HepG2 (cell line): ENCODE measurements at regions not wholly inside any gene's neighbourhood (a gene's known extent, or its start where the extent isn't known, plus 50 kb on each side); places are given as distances from the start of the nearest gene placed in this dataset.

Source experiments
- ATAC-seq: fragments of 200-7000 bp; cut with Tn5 transposase; 3 replicates; pipeline ENCODE4 v1.9.1; 2020; ENCODE audit warnings: mild to moderate bottlenecking, moderate library complexity
- BruUV-seq: library from RNA; stranded (reverse); fragments of 400-500 nt; replicated peaks from 2 replicates; lab custom pipeline; 2021; lab: Mats Ljungman, UMichigan
- CTCF ChIA-PET: fragments of 300-600 bp; formaldehyde crosslinking; extraction: SDS; loops from one replicate; lab custom pipeline; 2021; ENCODE audit warnings: low total read pairs, inconsistent platforms, low intra/inter-chr PET ratio; lab: Yijun Ruan, JAX
- POLR2A ChIA-PET: fragments of 350-600 bp; sonication (Branson Sonifier 250); formaldehyde crosslinking; loops from one replicate; lab custom pipeline; 2020; ENCODE audit warnings: antibody characterized with exemption, inconsistent platforms; lab: Yijun Ruan, JAX
- DNase-seq: peaks from one replicate; pipeline ENCODE4 v3.0.0-alpha.2; 2015; ENCODE audit warnings: low spot score
- FAIRE-seq: peaks from 3 replicates; lab custom pipeline; 2011; peaks lifted over from hg19 to GRCh38; lab: Jason Lieb, UNC
- H2AFZ ChIP-seq: one replicate; pipeline ENCODE4 v1.6.1; 2011; ENCODE audit warnings: low read length, inconsistent platforms
- H3K27ac ChIP-seq: fragments of 300-600 bp; 3 replicates; pipeline ENCODE4 v1.8.0; 2011; ENCODE audit warnings: mixed run types, mild to moderate bottlenecking, mixed read lengths, low read length, inconsistent platforms; ENCODE audit not compliant: insufficient read depth; ENCODE audit errors: extremely low read length
- H3K27me3 ChIP-seq, 2 experiments: fragments of 200-600 bp in 1 of 2; 2 replicates in 1 of 2; 3 replicates in 1 of 2; pipeline versions ENCODE4 v1.6.0 to v1.8.0; 2011; ENCODE audit warnings: low read length in 2 of 2, mild to moderate bottlenecking in 2 of 2, moderate library complexity in 2 of 2, inconsistent platforms in 1 of 2; ENCODE audit not compliant: insufficient read depth in 2 of 2, control insufficient read depth in 1 of 2
- H3K36me3 ChIP-seq, 2 experiments: fragments of 200-600 bp in 1 of 2; replicated peaks in 1 of 2; 2 replicates in 1 of 2; 3 replicates in 1 of 2; pipeline versions ENCODE4 v1.5.1 to v1.8.0; 2011; ENCODE audit warnings: low read length in 2 of 2, inconsistent platforms in 1 of 2; ENCODE audit not compliant: insufficient read depth in 2 of 2, control insufficient read depth in 1 of 2
- H3K4me1 ChIP-seq: 2 replicates; pipeline ENCODE4 v1.5.1; 2012; ENCODE audit warnings: low read length, inconsistent platforms; ENCODE audit not compliant: insufficient read depth
- H3K4me2 ChIP-seq: 2 replicates; pipeline ENCODE4 v1.6.0; 2011; ENCODE audit warnings: low read depth, low read length, inconsistent platforms
- H3K4me3 ChIP-seq, 3 experiments: fragments of 200-600 bp in 1 of 3; sonication (generic), shearing (Covaris generic) in 1 of 3; replicated peaks in 1 of 3; 2 replicates each; pipeline ENCODE4 v1.5.1; 2011 to 2016; ENCODE audit warnings: low read length in 3 of 3, inconsistent platforms in 2 of 3, low read depth in 2 of 3, mild to moderate bottlenecking in 2 of 3, control low read depth in 1 of 3, mixed read lengths in 1 of 3; ENCODE audit not compliant: insufficient read depth in 1 of 3
- H3K79me2 ChIP-seq: one replicate; pipeline ENCODE4 v1.6.1; 2011; ENCODE audit warnings: low read length, inconsistent platforms; ENCODE audit not compliant: insufficient read depth
- H3K9ac ChIP-seq: 2 replicates; pipeline ENCODE4 v1.6.0; 2011; ENCODE audit warnings: mild to moderate bottlenecking, low read depth, low read length, inconsistent platforms; ENCODE audit not compliant: insufficient read depth
- H3K9me3 ChIP-seq: 2 replicates; pipeline ENCODE4 v1.5.1; 2012; ENCODE audit warnings: mild to moderate bottlenecking, low read length
- H4K20me1 ChIP-seq: 2 replicates; pipeline ENCODE4 v1.6.0; 2011; ENCODE audit warnings: inconsistent platforms, mild to moderate bottlenecking, low read length, moderate library complexity; ENCODE audit not compliant: insufficient read depth
- CEBPB ChIP-seq: IDR thresholded peaks from 2 replicates; pipeline ENCODE4 v1.6.1; 2011; ENCODE audit warnings: low read depth, low read length, improper control_type of control experiment, borderline replicate concordance
- ETV6 ChIP-seq: sonication (generic); formaldehyde crosslinking; conservative IDR thresholded peaks from 2 replicates; pipeline ENCODE4 v1.4.0; 2020; ENCODE audit warnings: missing genetic modification reagents
- KDM5A ChIP-seq: fragments of 200-600 bp; sonication (generic); IDR thresholded peaks from 2 replicates; pipeline ENCODE4 v1.7.0; 2018; ENCODE audit warnings: antibody characterized with exemption, mild to moderate bottlenecking, low read length, borderline replicate concordance
- LBX2 ChIP-seq: sonication (generic); formaldehyde crosslinking; IDR thresholded peaks from 2 replicates; pipeline ENCODE4 v1.5.0; 2020; ENCODE audit warnings: missing genetic modification reagents, mild to moderate bottlenecking, borderline replicate concordance
- RFX1 ChIP-seq: fragments of 450-650 bp; IDR thresholded peaks from 2 replicates; pipeline ENCODE4 v1.6.1; 2017
- THAP9 ChIP-seq: sonication (generic); formaldehyde crosslinking; IDR thresholded peaks from 2 replicates; pipeline ENCODE4; 2020; ENCODE audit warnings: missing genetic modification reagents, mild to moderate bottlenecking, borderline replicate concordance
- YEATS2 ChIP-seq: sonication (generic); formaldehyde crosslinking; IDR thresholded peaks from 2 replicates; pipeline ENCODE4 v1.4.0; 2020; ENCODE audit warnings: missing genetic modification reagents, borderline replicate concordance
- ZNF33B ChIP-seq: sonication (generic); formaldehyde crosslinking; IDR thresholded peaks from 2 replicates; pipeline ENCODE4 v1.5.1; 2020; ENCODE audit warnings: mild to moderate bottlenecking, missing genetic modification reagents
- WGBS: methylation state at CpG from one replicate; pipeline ENCODE4 v1.1.6; 2017; ENCODE audit warnings: low lambda C conversion rate; 5-methylcytosine and 5-hydroxymethylcytosine counted together
- in situ Hi-C: cut with HindIII; loops from 2 replicates; pipeline ENCODE4 v1.10.0; 2017; ENCODE audit warnings: low pct_unique_long_range_greater_than_20kb; ENCODE audit not compliant: extremely low pct_ligation_motif_present
- intact Hi-C: fragments of 100-400 bp; cut with micrococcal nuclease; formaldehyde crosslinking; loops from one replicate; pipeline ENCODE4 v1.10.0; 2022; ENCODE audit not compliant: unreplicated experiment

- FAIRE-seq: no peak
- ChIA-PET CTCF (no interaction called here), POLR2A (no interaction called here)
- Histone ChIP-seq H3K27me3 (no peaks in the 10 kb centered on the region), H3K4me1 (no peaks in the 10 kb centered on the region), H3K79me2 (no peaks in the 10 kb centered on the region), H2AFZ (no peak overlapping the region), H3K9ac (no peak overlapping the region), H3K4me2 (no peak overlapping the region), H3K4me3 (no peak overlapping the region), H4K20me1 (no peaks in the 10 kb centered on the region), H3K9me3 (no peaks in the 10 kb centered on the region), H3K27ac (no peak overlapping the region), H3K36me3 (no peaks in the 10 kb centered on the region)
- ATAC-seq: no peak
- TF ChIP-seq ZNF33B (no peak), ETV6 (CRISPR knock-in tag) (no peak), KDM5A (no peak), LBX2 (CRISPR knock-in tag) (no peak), CEBPB (peak; percentile 50; the same call in 1 of the 2 replicates)
- intact Hi-C loops: no loop called here
- in situ Hi-C loops: loop anchor here (10.0 kb wide), 1 partner anchor 67 kb away; no protein-coding TSS in a partner anchor
- no peak for DNase-seq
- no TSS peak for BruUV-seq
- 18% methylated on average over 7 of the region's 7 CpGs for WGBS
These were observed 167.0 kb downstream of the UTP18 start for GRCh38 chr17:51427323-51427811.

GRCh38 chr17:51427856-51428255 lies 167.5 kb downstream of the UTP18 start:
- FAIRE-seq: no peak
- no peak for ATAC-seq
- no peak overlapping the region for H2AFZ ChIP-seq
- no peak for DNase-seq
- H3K4me2 ChIP-seq: no peak overlapping the region
- CTCF ChIA-PET: no interaction called here
- intact Hi-C loops: no loop called here
- 50% methylated on average over 4 of the region's 4 CpGs for WGBS
- no peaks in the 10 kb centered on the region for H3K27me3 ChIP-seq
- no peaks in the 10 kb centered on the region for H3K36me3 ChIP-seq
- BruUV-seq: no TSS peak
- no peak overlapping the region for H3K4me3 ChIP-seq
- POLR2A ChIA-PET: no interaction called here
- TF ChIP-seq RFX1: no peak
- no peak for TF ChIP-seq YEATS2 (CRISPR knock-in tag)
- TF ChIP-seq THAP9: no peak
- H4K20me1 ChIP-seq: no peaks in the 10 kb centered on the region
- no peaks in the 10 kb centered on the region for H3K79me2 ChIP-seq
- H3K27ac ChIP-seq: no peak overlapping the region
- no peaks in the 10 kb centered on the region for H3K4me1 ChIP-seq
- no peaks in the 10 kb centered on the region for H3K9me3 ChIP-seq
- no peak overlapping the region for H3K9ac ChIP-seq
- in situ Hi-C loops: loop anchor here (10.0 kb wide), 1 partner anchor 67 kb away; no protein-coding TSS in a partner anchor
